Type B pancreatic cell (in vitro differentiated cells): ENCODE measurements at regions not wholly inside any gene's neighbourhood (a gene's known extent, or its start where the extent isn't known, plus 50 kb on each side); places are given as distances from the start of the nearest gene placed in this dataset.

Source experiments
- DNase-seq: peaks from one replicate; pipeline ENCODE4 v3.0.0; 2021; ENCODE audit warnings: mixed read lengths; ENCODE audit not compliant: unreplicated experiment; ENCODE audit errors: extremely low spot score
- H3K27ac Mint-ChIP-seq: 2 replicates; pipeline ENCODE4 v1.8.0; 2021; ENCODE audit warnings: mild to moderate bottlenecking, mixed read lengths
- H3K27me3 Mint-ChIP-seq: 2 replicates; pipeline ENCODE4 v1.8.0; 2021; ENCODE audit warnings: mixed read lengths
- H3K36me3 Mint-ChIP-seq: 2 replicates; pipeline ENCODE4 v1.8.0; 2021; ENCODE audit warnings: mixed read lengths
- H3K4me1 Mint-ChIP-seq: one replicate; pipeline ENCODE4 v1.8.0; 2021; ENCODE audit warnings: mixed read lengths; ENCODE audit not compliant: unreplicated experiment
- H3K4me3 Mint-ChIP-seq: 2 replicates; pipeline ENCODE4 v1.8.0; 2021; ENCODE audit warnings: mild to moderate bottlenecking, mixed read lengths
- H3K9me3 Mint-ChIP-seq: 2 replicates; pipeline ENCODE4 v1.8.0; 2021; ENCODE audit warnings: mixed read lengths
- TF ChIP-seq, protein P1 (sequence below): fragments of 200-600 bp; sonication (generic); conservative IDR thresholded peaks from 2 replicates; pipeline ENCODE4 v1.5.0; 2021; ENCODE audit warnings: antibody characterized with exemption, mild to moderate bottlenecking

GRCh38 chr11:97157221-97157740, 767.5 kb downstream of the JRKL start:
- TF ChIP-seq, protein P1, sequence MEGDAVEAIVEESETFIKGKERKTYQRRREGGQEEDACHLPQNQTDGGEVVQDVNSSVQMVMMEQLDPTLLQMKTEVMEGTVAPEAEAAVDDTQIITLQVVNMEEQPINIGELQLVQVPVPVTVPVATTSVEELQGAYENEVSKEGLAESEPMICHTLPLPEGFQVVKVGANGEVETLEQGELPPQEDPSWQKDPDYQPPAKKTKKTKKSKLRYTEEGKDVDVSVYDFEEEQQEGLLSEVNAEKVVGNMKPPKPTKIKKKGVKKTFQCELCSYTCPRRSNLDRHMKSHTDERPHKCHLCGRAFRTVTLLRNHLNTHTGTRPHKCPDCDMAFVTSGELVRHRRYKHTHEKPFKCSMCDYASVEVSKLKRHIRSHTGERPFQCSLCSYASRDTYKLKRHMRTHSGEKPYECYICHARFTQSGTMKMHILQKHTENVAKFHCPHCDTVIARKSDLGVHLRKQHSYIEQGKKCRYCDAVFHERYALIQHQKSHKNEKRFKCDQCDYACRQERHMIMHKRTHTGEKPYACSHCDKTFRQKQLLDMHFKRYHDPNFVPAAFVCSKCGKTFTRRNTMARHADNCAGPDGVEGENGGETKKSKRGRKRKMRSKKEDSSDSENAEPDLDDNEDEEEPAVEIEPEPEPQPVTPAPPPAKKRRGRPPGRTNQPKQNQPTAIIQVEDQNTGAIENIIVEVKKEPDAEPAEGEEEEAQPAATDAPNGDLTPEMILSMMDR, result no peak
- Mint-ChIP-seq H3K27ac (no peak overlapping the region), H3K27me3 (peaks cover 9% of the 10 kb centered on the region), H3K4me1 (peaks cover 4% of the 10 kb centered on the region), H3K9me3 (peaks cover 4% of the 10 kb centered on the region), H3K36me3 (no peaks in the 10 kb centered on the region), H3K4me3 (no peak overlapping the region)
- DNase-seq, result no peak

DNA sequence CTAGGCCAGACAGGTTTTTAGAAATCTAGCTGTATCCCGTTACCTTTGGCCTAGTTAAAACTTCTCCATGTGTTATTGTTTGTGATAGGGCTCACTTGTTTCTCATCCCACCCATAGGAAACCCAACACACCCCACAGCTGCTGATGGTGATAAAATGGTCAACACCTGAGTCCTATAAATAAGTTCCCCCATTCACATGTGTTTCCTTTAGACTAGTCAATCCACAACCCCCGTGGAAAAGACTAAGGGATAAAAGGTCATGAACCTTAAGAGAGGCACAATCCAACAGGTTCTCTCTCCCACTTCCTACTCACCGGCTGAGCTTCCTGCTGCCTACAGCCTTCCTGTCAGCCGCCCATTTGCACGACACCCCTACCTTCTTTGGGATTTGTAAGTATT, 768.4 kb downstream of the JRKL start:
- no peaks in the 10 kb centered on the region for H3K36me3 Mint-ChIP-seq
- no peak overlapping the region for H3K27ac Mint-ChIP-seq

GRCh38 chr11:97163631-97164191, 773.9 kb downstream of the JRKL start:
- Mint-ChIP-seq H3K4me3 (no peak overlapping the region), H3K36me3 (no peaks in the 10 kb centered on the region), H3K4me1 (no peaks in the 10 kb centered on the region), H3K9me3 (no peaks in the 10 kb centered on the region), H3K27me3 (peaks cover 11% of the 10 kb centered on the region), H3K27ac (no peak overlapping the region)
- TF ChIP-seq, protein P1, result no peak
- no peak for DNase-seq

More for the DNA sequence above, 768.4 kb downstream of the JRKL start:
- H3K27me3 Mint-ChIP-seq, result peaks cover 9% of the 10 kb centered on the region
- H3K4me3 Mint-ChIP-seq, result no peak overlapping the region
- DNase-seq, result no peak
- H3K4me1 Mint-ChIP-seq, result peaks cover 4% of the 10 kb centered on the region
- H3K9me3 Mint-ChIP-seq, result no peaks in the 10 kb centered on the region
- TF ChIP-seq, protein P1, result no peak

GRCh38 chr11:97201743-97202612, 812.2 kb downstream of the JRKL start:
- Mint-ChIP-seq H3K27me3 (no peaks in the 10 kb centered on the region), H3K4me3 (no peak overlapping the region), H3K4me1 (no peaks in the 10 kb centered on the region), H3K27ac (no peak overlapping the region), H3K9me3 (peaks cover 6% of the 10 kb centered on the region), H3K36me3 (no peaks in the 10 kb centered on the region)
- TF ChIP-seq, protein P1, result no peak
- DNase-seq, result no peak

DNA sequence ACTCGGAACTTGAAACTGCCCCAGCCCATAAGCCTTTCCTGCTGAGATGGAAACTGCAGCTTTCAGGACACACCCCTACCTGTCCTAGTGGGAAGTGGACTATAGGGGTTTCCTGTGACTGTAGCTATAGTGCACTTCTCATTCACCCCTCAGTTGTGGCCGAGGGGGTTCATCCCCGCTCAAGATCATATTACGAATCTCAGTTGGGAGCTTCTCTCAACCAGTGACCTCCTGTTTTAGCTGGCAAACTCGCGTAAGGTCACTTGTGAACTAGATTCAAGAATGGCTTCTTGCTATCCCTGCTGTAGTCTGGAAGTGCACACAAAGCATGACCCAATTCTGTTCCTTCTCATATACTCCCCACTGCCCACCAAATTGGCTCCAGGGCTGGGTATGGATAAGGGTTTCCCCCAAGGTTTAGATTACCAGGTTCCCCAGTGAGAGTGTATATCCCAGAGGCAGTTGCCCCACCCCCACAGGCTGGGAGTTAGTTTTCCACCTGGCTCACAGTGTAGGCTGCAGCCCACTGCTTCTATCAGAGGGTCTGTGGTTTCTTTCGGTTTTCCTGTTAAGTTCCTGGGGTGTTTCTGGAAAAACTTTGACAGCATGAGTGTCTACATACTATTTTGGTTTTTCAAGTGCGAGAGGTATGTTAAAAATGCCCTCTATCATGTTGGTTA, 812.9 kb downstream of the JRKL start:
- no peaks in the 10 kb centered on the region for H3K4me1 Mint-ChIP-seq
- DNase-seq, result no peak
- TF ChIP-seq, protein P1, result no peak
- H3K9me3 Mint-ChIP-seq, result peaks cover 6% of the 10 kb centered on the region
- no peak overlapping the region for H3K27ac Mint-ChIP-seq
- no peaks in the 10 kb centered on the region for H3K36me3 Mint-ChIP-seq
- H3K4me3 Mint-ChIP-seq, result no peak overlapping the region
- H3K27me3 Mint-ChIP-seq, result no peaks in the 10 kb centered on the region
